Small intestine (tissue), 7 donors: ENCODE measurements at regions not wholly inside any gene's neighbourhood (a gene's known extent, or its start where the extent isn't known, plus 50 kb on each side); places are given as distances from the start of the nearest gene placed in this dataset.

Experiments
- DNase-seq, 2 donors: peaks; one replicate each; pipeline versions ENCODE4 v3.0.0 to v3.0.0-alpha.2; 2013
- FAIRE-seq: peaks from 2 replicates; lab custom pipeline; 2012; peaks lifted over from hg19 to GRCh38; lab: Jason Lieb, UNC
- H3K27ac ChIP-seq, 3 donors: one replicate each; pipeline ENCODE4 v1.5.1; 2013; ENCODE audit warnings: low read length in 2 of 3, mild to moderate bottlenecking in 2 of 3, control low read depth in 1 of 3, inconsistent platforms in 1 of 3, low read depth in 1 of 3, moderate library complexity in 1 of 3
- H3K27me3 ChIP-seq, 3 donors: one replicate each; pipeline ENCODE4 v1.6.1; 2013; ENCODE audit warnings: low read length in 3 of 3, inconsistent platforms in 1 of 3; ENCODE audit not compliant: control insufficient read depth in 3 of 3, insufficient read depth in 3 of 3
- H3K36me3 ChIP-seq, 3 donors: one replicate each; pipeline ENCODE4 v1.6.1; 2013; ENCODE audit warnings: low read length in 3 of 3, inconsistent platforms in 1 of 3, low read depth in 1 of 3, mild to moderate bottlenecking in 1 of 3, moderate library complexity in 1 of 3; ENCODE audit not compliant: control insufficient read depth in 3 of 3, insufficient read depth in 2 of 3
- H3K4me1 ChIP-seq, 3 donors: one replicate each; pipeline ENCODE4 v1.6.1; 2013; ENCODE audit warnings: low read length in 2 of 3, inconsistent platforms in 1 of 3, low read depth in 1 of 3, mild to moderate bottlenecking in 1 of 3, moderate library complexity in 1 of 3; ENCODE audit not compliant: control insufficient read depth in 3 of 3, insufficient read depth in 2 of 3
- H3K4me3 ChIP-seq, 3 donors: one replicate each; pipeline ENCODE4 v1.5.1; 2013; ENCODE audit warnings: low read length in 3 of 3, control low read depth in 1 of 3, inconsistent platforms in 1 of 3, low read depth in 1 of 3, mild to moderate bottlenecking in 1 of 3, moderate library complexity in 1 of 3
- H3K9me3 ChIP-seq, 2 donors: one replicate each; pipeline ENCODE4 v1.6.1; 2013; ENCODE audit warnings: low read depth in 1 of 2, low read length in 1 of 2; ENCODE audit not compliant: control insufficient read depth in 2 of 2, insufficient read depth in 1 of 2
- WGBS, 3 donors: extraction: QIAGEN DNeasy Blood & Tissue Kit; methylation state at CpG; one replicate each; pipeline ENCODE4 v1.1.7; 2013; 5-methylcytosine and 5-hydroxymethylcytosine counted together
- donor health status: healthy with polysubstance abuse.
- donor health status: control.
- donor health status: control.
- donor health status: Bipolar disorder and iron deficiency.
- donor health status: healthy.

DNA sequence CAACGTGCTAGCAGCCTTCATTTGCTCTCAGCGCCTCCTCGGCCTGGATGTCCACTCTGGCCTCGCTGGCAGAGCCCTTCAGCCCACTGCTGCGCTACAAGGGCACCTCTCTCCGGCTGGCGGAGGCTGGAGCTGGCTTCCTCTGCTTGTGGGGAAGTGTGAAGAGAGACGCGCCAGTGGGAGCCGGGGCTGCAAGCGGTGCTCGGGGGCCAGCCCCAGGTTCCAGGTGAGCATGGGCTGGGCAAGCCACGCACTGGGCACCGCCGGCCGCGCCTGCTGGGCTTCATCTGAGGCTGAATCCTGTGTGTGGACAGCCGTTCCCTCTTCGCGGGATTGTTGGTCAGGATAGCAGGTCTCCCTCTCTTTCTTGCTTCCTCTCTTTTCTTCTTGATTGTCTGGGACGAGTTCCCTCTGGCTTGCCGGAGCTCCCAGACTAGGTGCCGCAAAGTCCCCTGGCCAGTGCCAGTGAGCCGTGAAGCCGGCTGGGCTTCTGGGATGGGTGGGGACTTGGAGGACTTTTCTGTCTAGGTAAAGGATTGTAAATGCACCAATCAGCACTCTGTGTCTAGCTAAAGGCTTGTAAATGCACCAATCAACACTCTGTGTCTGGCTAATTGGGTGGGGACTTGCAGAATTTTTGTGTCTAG is 165.0 kb downstream of the HEPH start:
- FAIRE-seq (no peak), DNase-seq (no peak)
- Histone ChIP-seq H3K27ac (no peak overlapping the region), H3K9me3 (no peaks in the 10 kb centered on the region), H3K4me1 (no peaks in the 10 kb centered on the region), H3K27me3 (no peaks in the 10 kb centered on the region), H3K4me3 (no peak overlapping the region), H3K36me3 (no peaks in the 10 kb centered on the region)
- 87 to 91% (median 89%) methylated on average over 17 to 25 of the region's 25 CpGs for WGBS, 3 donors

DNA sequence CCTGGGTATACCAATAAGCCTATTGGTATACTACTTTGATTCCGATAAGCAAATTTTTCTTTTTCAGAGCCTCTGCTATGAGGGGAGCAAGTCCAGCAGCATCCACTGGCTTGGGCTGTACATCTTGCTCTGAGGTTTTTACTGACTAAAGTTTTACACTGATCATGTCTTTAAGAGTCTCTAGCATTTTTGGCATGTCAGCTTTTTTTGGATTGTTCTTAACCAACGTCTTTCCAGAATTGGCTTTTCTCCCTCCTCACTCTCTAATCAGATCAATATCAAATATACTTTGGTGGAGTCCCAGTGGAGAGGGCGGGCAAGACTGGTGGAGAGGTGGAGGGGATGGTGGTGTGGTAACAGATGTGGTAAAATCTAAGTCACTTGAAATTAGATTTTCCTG is 196.8 kb downstream of the HEPH start:
- H3K9me3 ChIP-seq, result peaks cover 0 to 2% of the 10 kb centered on the region in 2 donors
- DNase-seq (no peak), FAIRE-seq (no peak)
- no peaks in the 10 kb centered on the region for H3K27me3 ChIP-seq
- no peak overlapping the region for H3K4me3 ChIP-seq
- H3K27ac ChIP-seq, result no peak overlapping the region
- H3K36me3 ChIP-seq, result no peaks in the 10 kb centered on the region
- H3K4me1 ChIP-seq, result no peaks in the 10 kb centered on the region
- WGBS, 3 donors, result 53 to 65% (median 59%) methylated on average over 3 of the region's 3 CpGs

DNA sequence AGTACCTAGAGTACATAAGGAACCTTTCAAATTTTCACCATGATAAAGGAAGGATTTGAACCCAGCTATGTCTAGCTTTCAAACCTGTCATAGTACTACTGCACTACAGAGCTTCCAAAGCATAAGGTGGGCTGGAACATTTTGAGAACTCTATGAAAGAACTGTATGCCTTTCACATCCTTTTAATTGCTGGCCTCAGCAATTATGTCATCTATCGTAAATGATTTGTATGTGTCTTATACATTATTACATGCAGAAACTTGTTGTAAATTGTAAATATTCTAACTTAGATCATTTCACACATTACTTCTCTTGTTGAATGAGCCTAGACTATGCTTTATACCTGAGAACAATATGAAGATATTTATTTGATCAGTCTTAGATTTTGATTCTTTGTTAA is 220.7 kb downstream of the HEPH start:
- H3K36me3 ChIP-seq, result no peaks in the 10 kb centered on the region
- no peaks in the 10 kb centered on the region for H3K9me3 ChIP-seq
- WGBS, 3 donors, result 85 to 89% (median 86%) methylated on average over 1 of the region's 1 CpG
- DNase-seq, result no peak
- no peak overlapping the region for H3K27ac ChIP-seq
- no peak for FAIRE-seq
- no peak overlapping the region for H3K4me3 ChIP-seq
- no peaks in the 10 kb centered on the region for H3K4me1 ChIP-seq
- H3K27me3 ChIP-seq, result no peaks in the 10 kb centered on the region

DNA sequence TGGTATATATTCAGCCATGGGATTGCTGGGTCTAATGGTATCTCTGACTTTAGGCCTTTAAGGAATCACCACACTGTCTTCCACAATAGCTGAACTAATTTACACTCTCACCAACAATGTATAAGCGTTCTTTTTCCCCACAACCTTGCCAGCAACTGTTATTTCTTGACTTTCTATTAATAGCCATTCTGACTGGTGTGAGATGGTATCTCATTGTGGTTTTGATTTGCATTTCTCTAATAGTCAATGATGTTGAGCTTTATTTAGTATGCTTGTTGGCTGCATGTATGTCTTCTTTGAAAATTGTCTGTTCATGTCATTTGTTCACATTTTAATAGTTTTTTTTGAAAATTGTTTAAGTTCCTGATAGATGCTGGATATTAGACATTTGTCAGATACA is 235.2 kb downstream of the HEPH start:
- DNase-seq (no peak), FAIRE-seq (no peak)
- no peaks in the 10 kb centered on the region for H3K27me3 ChIP-seq
- H3K4me1 ChIP-seq, result no peaks in the 10 kb centered on the region
- no peaks in the 10 kb centered on the region for H3K36me3 ChIP-seq
- H3K4me3 ChIP-seq, result no peak overlapping the region
- 37 to 73% (median 64%) methylated on average over 1 of the region's 1 CpG for WGBS, 3 donors
- H3K27ac ChIP-seq, result no peak overlapping the region
- no peaks in the 10 kb centered on the region for H3K9me3 ChIP-seq

DNA sequence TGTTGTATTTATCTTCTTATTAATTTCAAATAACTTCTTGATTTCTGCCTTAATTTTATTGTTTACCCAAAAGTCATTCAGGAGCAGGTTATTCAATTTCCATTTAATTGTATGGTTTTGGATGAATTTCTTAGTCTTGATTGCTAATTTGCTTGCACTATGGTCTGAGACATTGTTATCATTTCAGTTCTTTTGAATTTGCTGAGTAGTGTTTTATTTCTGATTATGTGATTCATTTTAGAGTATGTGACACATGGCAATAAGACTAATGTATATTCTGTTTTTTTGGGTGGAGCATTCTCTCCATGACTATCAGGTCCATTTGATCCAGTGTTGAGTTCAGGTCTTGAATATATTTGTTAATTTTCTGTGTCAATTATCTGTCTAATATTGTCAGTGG is 236.7 kb downstream of the EDA2R start:
- no peaks in the 10 kb centered on the region for H3K9me3 ChIP-seq
- DNase-seq, result no peak
- no peak overlapping the region for H3K4me3 ChIP-seq
- no peak overlapping the region for H3K27ac ChIP-seq
- H3K27me3 ChIP-seq, result no peaks in the 10 kb centered on the region
- no peaks in the 10 kb centered on the region for H3K36me3 ChIP-seq
- no peak for FAIRE-seq
- H3K4me1 ChIP-seq, result no peaks in the 10 kb centered on the region

DNA sequence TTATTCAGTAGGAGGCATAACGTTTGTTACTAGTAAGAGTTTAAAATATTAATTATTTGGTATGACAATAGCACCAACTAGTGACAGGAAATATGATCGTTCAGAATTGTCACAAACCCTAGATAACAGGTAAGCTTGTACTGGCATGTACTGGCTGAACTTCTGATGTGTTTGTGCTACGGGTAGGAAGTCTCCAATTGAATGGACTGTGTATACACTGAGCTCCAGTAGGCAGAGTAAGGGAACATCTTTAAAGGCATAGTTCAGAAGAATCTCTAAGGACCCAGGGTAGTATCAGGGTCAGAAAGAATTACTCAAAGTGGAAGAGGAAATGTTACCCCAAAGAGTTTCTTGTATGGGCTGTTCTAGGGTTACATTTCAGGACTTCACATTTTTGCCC is 230.4 kb downstream of the EDA2R start:
- no peaks in the 10 kb centered on the region for H3K36me3 ChIP-seq
- no peaks in the 10 kb centered on the region for H3K4me1 ChIP-seq
- FAIRE-seq (no peak), DNase-seq (peak; percentile 3 to 12)
- H3K4me3 ChIP-seq, result no peak overlapping the region
- WGBS, 3 donors, result 8 to 28% (median 15%) methylated on average over 3 of the region's 3 CpGs
- no peaks in the 10 kb centered on the region for H3K27me3 ChIP-seq
- H3K27ac ChIP-seq, result no peak overlapping the region
- no peaks in the 10 kb centered on the region for H3K9me3 ChIP-seq

DNA sequence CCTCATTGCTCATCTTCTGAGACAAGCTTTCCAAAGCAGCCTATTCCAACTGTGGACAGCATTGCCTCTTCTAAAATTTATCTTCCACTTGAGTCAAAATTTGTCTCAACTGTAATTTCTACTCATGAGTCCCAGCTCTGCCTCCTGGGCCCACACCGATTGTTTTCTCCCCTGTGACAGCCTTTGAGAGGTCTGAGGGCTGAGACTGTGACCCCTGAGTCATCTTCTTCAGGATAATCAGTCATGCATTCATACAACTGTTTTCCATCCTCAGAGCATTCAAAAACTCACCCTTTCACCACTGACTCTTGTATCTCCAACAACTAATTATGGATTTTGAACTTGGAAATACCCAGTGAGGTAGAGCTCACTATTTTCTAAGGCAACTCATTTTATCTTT is 228.1 kb downstream of the EDA2R start:
- no peaks in the 10 kb centered on the region for H3K4me1 ChIP-seq
- H3K27me3 ChIP-seq, result no peaks in the 10 kb centered on the region
- no peak overlapping the region for H3K4me3 ChIP-seq
- DNase-seq (no peak), FAIRE-seq (no peak)
- no peaks in the 10 kb centered on the region for H3K9me3 ChIP-seq
- no peaks in the 10 kb centered on the region for H3K36me3 ChIP-seq
- 29 to 65% (median 50%) methylated on average over 1 of the region's 1 CpG for WGBS, 3 donors
- H3K27ac ChIP-seq, result no peak overlapping the region
